H1 (cell line): ENCODE measurements at regions not wholly inside any gene's neighbourhood (a gene's known extent, or its start where the extent isn't known, plus 50 kb on each side); places are given as distances from the start of the nearest gene placed in this dataset.

ENCODE experiments used
- CTCF ChIA-PET: fragments of 300-600 bp; sonication (Branson Sonifier 250); formaldehyde crosslinking; loops from one replicate; lab custom pipeline; 2021; ENCODE audit not compliant: partially characterized antibody; lab: Charles Lee
- POLR2A ChIA-PET: fragments of 300-600 bp; sonication (Branson Sonifier 250); formaldehyde crosslinking; loops from one replicate; lab custom pipeline; 2021; ENCODE audit warnings: inconsistent platforms; ENCODE audit not compliant: partially characterized antibody; lab: Charles Lee
- DNase-seq, 2 experiments: peaks; one replicate each; pipeline versions ENCODE4 v3.0.0 to v3.0.0-alpha.2; 2010 to 2022; ENCODE audit warnings: low spot score in 2 of 2, low read depth in 1 of 2, mixed read lengths in 1 of 2
- FAIRE-seq: peaks from 2 replicates; lab custom pipeline; 2011; peaks lifted over from hg19 to GRCh38; lab: Jason Lieb, UNC
- H2AFZ ChIP-seq: 2 replicates; pipeline ENCODE4 v1.8.1; 2012; ENCODE audit warnings: low read length, inconsistent platforms
- H2AK5ac ChIP-seq: 2 replicates; pipeline ENCODE4 v1.6.1; 2013; ENCODE audit warnings: low read depth, low read length
- H2BK120ac ChIP-seq: replicated peaks from 2 replicates; pipeline ENCODE3; 2013; ENCODE audit warnings: low read depth, low read length, inconsistent platforms
- H2BK12ac ChIP-seq: 2 replicates; pipeline ENCODE4 v1.6.1; 2013; ENCODE audit warnings: low read depth, low read length
- H2BK15ac ChIP-seq: 2 replicates; pipeline ENCODE4 v1.6.1; 2013; ENCODE audit warnings: low read length
- H2BK20ac ChIP-seq: 2 replicates; pipeline ENCODE4 v1.6.1; 2013; ENCODE audit warnings: low read length
- H2BK5ac ChIP-seq: 2 replicates; pipeline ENCODE4 v1.6.1; 2013; ENCODE audit warnings: low read depth, low read length
- H3K14ac ChIP-seq: 2 replicates; pipeline ENCODE4 v1.6.1; 2013; ENCODE audit warnings: inconsistent platforms; ENCODE audit not compliant: insufficient read length
- H3K18ac ChIP-seq: 2 replicates; pipeline ENCODE4 v1.6.1; 2013; ENCODE audit warnings: low read length; ENCODE audit errors: extremely low read depth
- H3K23ac ChIP-seq: 2 replicates; pipeline ENCODE4 v1.6.1; 2013; ENCODE audit warnings: inconsistent platforms; ENCODE audit not compliant: insufficient read length
- H3K23me2 ChIP-seq: 2 replicates; pipeline ENCODE4 v1.6.1; 2013; ENCODE audit warnings: low read depth, low read length
- H3K27ac ChIP-seq: 2 replicates; pipeline ENCODE4 v1.6.1; 2011; ENCODE audit warnings: low read depth, low read length, inconsistent platforms
- H3K27me3 ChIP-seq, 4 experiments: replicated peaks in 1 of 4; 1 replicate in 1 of 4; 2 replicates in 3 of 4; pipeline versions ENCODE4 v1.6.1 to v1.8.1; 2011 to 2013; ENCODE audit warnings: low read length in 3 of 4, mild to moderate bottlenecking in 3 of 4, inconsistent platforms in 2 of 4, mixed read lengths in 2 of 4, moderate library complexity in 1 of 4; ENCODE audit not compliant: control insufficient read depth in 3 of 4, insufficient read depth in 3 of 4; ENCODE audit errors: extremely low read depth in 1 of 4
- H3K36me3 ChIP-seq, 4 experiments: 2 replicates each; pipeline versions ENCODE4 v1.6.1 to v1.8.1; 2011 to 2013; ENCODE audit warnings: mild to moderate bottlenecking in 4 of 4, low read length in 3 of 4, moderate library complexity in 2 of 4, control low read depth in 1 of 4, inconsistent platforms in 1 of 4; ENCODE audit not compliant: insufficient read depth in 4 of 4, control insufficient read depth in 2 of 4
- H3K4ac ChIP-seq: replicated peaks from 2 replicates; pipeline ENCODE3; 2013; ENCODE audit warnings: low read length, low read depth, mixed read lengths, inconsistent platforms; ENCODE audit not compliant: insufficient read length
- H3K4me1 ChIP-seq, 4 experiments: replicated peaks in 1 of 4; 1 replicate in 1 of 4; 2 replicates in 3 of 4; pipeline versions ENCODE4 v1.6.1 to v1.8.1; 2011 to 2013; ENCODE audit warnings: low read length in 3 of 4, inconsistent platforms in 2 of 4, mixed read lengths in 1 of 4; ENCODE audit not compliant: insufficient read depth in 4 of 4, control insufficient read depth in 3 of 4
- H3K4me2 ChIP-seq, 2 experiments: 2 replicates each; pipeline versions ENCODE4 v1.6.1 to v1.8.1; 2011 to 2013; ENCODE audit warnings: low read depth in 2 of 2, low read length in 2 of 2, control low read depth in 1 of 2, inconsistent platforms in 1 of 2, mild to moderate bottlenecking in 1 of 2; ENCODE audit not compliant: insufficient read depth in 1 of 2
- H3K4me3 ChIP-seq, 4 experiments: fragments of 200-600, 300-600 bp in 1 of 4; sonication (generic), shearing (Covaris generic), sonication (Bioruptor Twin) in 1 of 4; 2 replicates each; pipeline versions ENCODE4 v1.5.1 to v1.8.1; 2011 to 2016; ENCODE audit warnings: low read length in 4 of 4, low read depth in 3 of 4, control low read depth in 2 of 4, inconsistent platforms in 2 of 4, mild to moderate bottlenecking in 2 of 4, mixed read lengths in 1 of 4, moderate library complexity in 1 of 4; ENCODE audit not compliant: insufficient read depth in 2 of 4; ENCODE audit errors: extremely low read depth in 1 of 4
- H3K56ac ChIP-seq: replicated peaks from 2 replicates; pipeline ENCODE3; 2013; ENCODE audit warnings: low read depth, mild to moderate bottlenecking, mixed read lengths, low read length, inconsistent platforms; ENCODE audit not compliant: insufficient read length
- H3K79me1 ChIP-seq: 2 replicates; pipeline ENCODE4 v1.6.1; 2013; ENCODE audit warnings: low read depth, low read length, control low read depth
- H3K79me2 ChIP-seq, 2 experiments: 2 replicates each; pipeline versions ENCODE4 v1.6.1 to v1.8.1; 2012 to 2013; ENCODE audit warnings: low read length in 2 of 2, mild to moderate bottlenecking in 2 of 2, inconsistent platforms in 1 of 2; ENCODE audit not compliant: insufficient read depth in 2 of 2, control insufficient read depth in 1 of 2
- H3K9ac ChIP-seq, 4 experiments: replicated peaks in 1 of 4; 1 replicate in 1 of 4; 2 replicates in 3 of 4; pipeline versions ENCODE4 v1.6.1 to v1.8.1; 2011 to 2013; ENCODE audit warnings: low read depth in 3 of 4, low read length in 3 of 4, control low read depth in 2 of 4, mild to moderate bottlenecking in 2 of 4, moderate library complexity in 2 of 4, inconsistent platforms in 1 of 4; ENCODE audit errors: extremely low read depth in 1 of 4
- H3K9me3 ChIP-seq, 2 experiments: 2 replicates each; pipeline versions ENCODE4 v1.6.1 to v1.8.1; 2012 to 2013; ENCODE audit warnings: mild to moderate bottlenecking in 2 of 2, moderate library complexity in 2 of 2, control low read depth in 1 of 2, inconsistent platforms in 1 of 2, low read depth in 1 of 2, low read length in 1 of 2, mixed read lengths in 1 of 2; ENCODE audit not compliant: insufficient read depth in 2 of 2
- H4K20me1 ChIP-seq, 2 experiments: replicated peaks in 1 of 2; 2 replicates each; pipeline versions ENCODE3 to v1.8.1; 2011 to 2013; ENCODE audit warnings: inconsistent platforms in 2 of 2, low read length in 2 of 2, mild to moderate bottlenecking in 1 of 2; ENCODE audit not compliant: insufficient read depth in 2 of 2, control insufficient read depth in 1 of 2
- H4K5ac ChIP-seq: 2 replicates; pipeline ENCODE4 v1.6.1; 2013; ENCODE audit warnings: low read length, low read depth, mixed read lengths, inconsistent platforms; ENCODE audit not compliant: insufficient read length
- H4K8ac ChIP-seq: 2 replicates; pipeline ENCODE4 v1.8.0; 2013; ENCODE audit warnings: mild to moderate bottlenecking, moderate library complexity, low read length, inconsistent platforms; ENCODE audit not compliant: insufficient read depth; ENCODE audit errors: extremely low read depth
- H4K91ac ChIP-seq: replicated peaks from 2 replicates; pipeline ENCODE3; 2013; ENCODE audit warnings: low read length, mixed read lengths, inconsistent platforms; ENCODE audit not compliant: insufficient read length
- EGR1 ChIP-seq: IDR thresholded peaks from 2 replicates; pipeline ENCODE4 v1.6.1; 2011; ENCODE audit warnings: low read depth, low read length, borderline replicate concordance
- HDAC2 ChIP-seq, 2 experiments: fragments of 300-600 bp in 1 of 2; sonication (generic) in 1 of 2; IDR thresholded peaks; 2 replicates each; pipeline ENCODE4 v1.6.1; 2011 to 2012; ENCODE audit warnings: low read depth in 2 of 2, low read length in 2 of 2, mild to moderate bottlenecking in 2 of 2, moderate library complexity in 2 of 2, borderline replicate concordance in 1 of 2, inconsistent platforms in 1 of 2
- HDAC6 ChIP-seq: IDR thresholded peaks from one replicate; pipeline ENCODE4 v1.7.1; 2012; ENCODE audit warnings: low read depth, mild to moderate bottlenecking, inconsistent platforms, low read length, moderate library complexity
- JUND ChIP-seq: IDR thresholded peaks from 2 replicates; pipeline ENCODE4 v1.6.1; 2011; ENCODE audit warnings: mild to moderate bottlenecking, improper control_type of control experiment, low read length
- POLR2A ChIP-seq, 2 experiments: IDR thresholded peaks; 1 replicate in 1 of 2; 2 replicates in 1 of 2; pipeline ENCODE4 v1.6.1; 2011; ENCODE audit warnings: low read depth in 2 of 2, low read length in 2 of 2, mild to moderate bottlenecking in 2 of 2; ENCODE audit errors: control extremely low read depth in 1 of 2
- RAD21 ChIP-seq, 2 experiments: IDR thresholded peaks in 1 of 2; conservative IDR thresholded peaks in 1 of 2; 2 replicates each; pipeline ENCODE4 v1.6.1; 2011; ENCODE audit warnings: low read depth in 2 of 2, low read length in 2 of 2, improper control_type of control experiment in 1 of 2, inconsistent platforms in 1 of 2, mild to moderate bottlenecking in 1 of 2, moderate library complexity in 1 of 2
- RXRA ChIP-seq: IDR thresholded peaks from 2 replicates; pipeline ENCODE4 v1.6.1; 2011; ENCODE audit warnings: low read depth, mild to moderate bottlenecking, low read length, moderate library complexity; ENCODE audit not compliant: insufficient read depth
- SIN3A ChIP-seq, 2 experiments: IDR thresholded peaks in 1 of 2; conservative IDR thresholded peaks in 1 of 2; 2 replicates each; pipeline ENCODE4 v1.6.1; 2011 to 2012; ENCODE audit warnings: low read length in 2 of 2, improper control_type of control experiment in 1 of 2, low read depth in 1 of 2, mild to moderate bottlenecking in 1 of 2
- TCF12 ChIP-seq: IDR thresholded peaks from 2 replicates; pipeline ENCODE4 v1.6.1; 2011; ENCODE audit warnings: low read depth, mild to moderate bottlenecking, low read length
- WGBS, 2 experiments: shearing (Covaris generic) in 1 of 2; methylation state at CpG; one replicate each; pipeline versions ENCODE4 v1.1.6 to v1.1.7; 2013 to 2015; ENCODE audit warnings: low lambda C conversion rate in 2 of 2, mixed read lengths in 2 of 2, inconsistent platforms in 1 of 2, low coverage in 1 of 2, missing lambda C conversion rate in 1 of 2; ENCODE audit not compliant: insufficient replicate concordance in 2 of 2, insufficient coverage in 1 of 2, insufficient read length in 1 of 2; ENCODE audit errors: extremely low coverage in 1 of 2, missing lambda C conversion rate in 1 of 2; 5-methylcytosine and 5-hydroxymethylcytosine counted together
- TF ChIP-seq, protein P1 (sequence below): IDR thresholded peaks from 2 replicates; pipeline ENCODE4 v1.6.1; 2012; ENCODE audit warnings: inconsistent platforms
- TF ChIP-seq, protein P2 (sequence below), 3 experiments: IDR thresholded peaks; 1 replicate in 2 of 3; 2 replicates in 1 of 3; pipeline versions ENCODE4 v1.5.1 to v1.6.1; 2011; ENCODE audit warnings: low read length in 3 of 3, mild to moderate bottlenecking in 3 of 3, inconsistent platforms in 2 of 3, low read depth in 1 of 3, moderate library complexity in 1 of 3; ENCODE audit not compliant: insufficient read depth in 1 of 3; ENCODE audit errors: control extremely low read depth in 1 of 3

DNA sequence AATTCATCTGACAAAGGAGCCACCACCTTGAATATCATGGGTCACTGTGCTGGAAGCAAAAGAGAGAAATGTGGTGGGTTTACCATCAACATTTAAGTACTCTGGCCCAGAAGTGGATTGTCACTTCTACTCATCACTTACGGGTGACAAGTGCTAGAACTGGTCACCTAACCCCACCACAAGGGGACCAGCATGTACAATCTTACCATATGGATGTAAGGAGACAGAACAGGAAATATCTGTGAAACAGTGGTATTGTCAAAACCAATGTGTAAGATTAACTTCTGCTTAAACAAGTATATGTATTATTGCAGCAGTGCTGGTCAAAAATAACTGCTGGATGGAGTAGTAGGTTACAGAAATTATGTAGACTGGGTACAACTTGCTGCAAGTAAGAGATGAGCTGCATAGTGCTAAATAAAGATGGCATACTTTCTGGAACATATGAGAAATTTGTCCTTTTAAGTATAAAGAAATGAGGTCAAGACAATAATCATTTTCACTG, 171.8 kb downstream of the POTEB3 start:
- Histone ChIP-seq H3K23ac (no peak overlapping the region), H3K4me2 (no peak overlapping the region), H4K5ac (no peak overlapping the region), H2BK120ac (no peak overlapping the region), H3K79me2 (no peaks in the 10 kb centered on the region), H3K9me3 (peaks cover 21 to 24% of the 10 kb centered on the region in 2 experiments), H2BK20ac (no peak overlapping the region), H3K9ac (no peak overlapping the region), H2BK12ac (no peak overlapping the region), H3K18ac (no peak overlapping the region), H2AK5ac (no peak overlapping the region), H4K91ac (no peak overlapping the region), H3K4me1 (no peaks in the 10 kb centered on the region), H4K20me1 (no peaks in the 10 kb centered on the region), H3K27me3 (no peaks in the 10 kb centered on the region), H3K14ac (no peak overlapping the region), H3K27ac (no peak overlapping the region), H2AFZ (no peak overlapping the region), H3K23me2 (no peaks in the 10 kb centered on the region), H3K36me3 (no peaks in the 10 kb centered on the region), H2BK5ac (no peak overlapping the region), H4K8ac (no peak overlapping the region), H3K56ac (no peak overlapping the region), H3K4me3 (no peak overlapping the region), H3K79me1 (no peaks in the 10 kb centered on the region), H2BK15ac (no peak overlapping the region), H3K4ac (no peak overlapping the region)
- 91% methylated on average over 1 of the region's 1 CpG; no CpG with 5 or more reads in 1 of the 2 experiments for WGBS, 2 experiments
- DNase-seq: no peak
- CTCF ChIA-PET: no interaction called here
- POLR2A ChIA-PET: no interaction called here
- no peak for FAIRE-seq
- TF ChIP-seq EGR1: no peak
- TF ChIP-seq HDAC6: no peak
- TF ChIP-seq, protein P1, sequence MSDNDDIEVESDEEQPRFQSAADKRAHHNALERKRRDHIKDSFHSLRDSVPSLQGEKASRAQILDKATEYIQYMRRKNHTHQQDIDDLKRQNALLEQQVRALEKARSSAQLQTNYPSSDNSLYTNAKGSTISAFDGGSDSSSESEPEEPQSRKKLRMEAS: no peak
- no peak for TF ChIP-seq POLR2A (IDR thresholded peaks at IDR 0.05; ENCODE audit: control extremely low read depth in 1 of 2, low read depth in 2 of 2, low read length in 2 of 2)
- no peak for TF ChIP-seq RXRA
- TF ChIP-seq SIN3A (conservative IDR thresholded peaks at IDR 0.05 in 1 of 2, IDR thresholded peaks at IDR 0.05 in 1 of 2; ENCODE audit: low read depth in 1 of 2, low read length in 2 of 2): no peak
- TF ChIP-seq, protein P2, sequence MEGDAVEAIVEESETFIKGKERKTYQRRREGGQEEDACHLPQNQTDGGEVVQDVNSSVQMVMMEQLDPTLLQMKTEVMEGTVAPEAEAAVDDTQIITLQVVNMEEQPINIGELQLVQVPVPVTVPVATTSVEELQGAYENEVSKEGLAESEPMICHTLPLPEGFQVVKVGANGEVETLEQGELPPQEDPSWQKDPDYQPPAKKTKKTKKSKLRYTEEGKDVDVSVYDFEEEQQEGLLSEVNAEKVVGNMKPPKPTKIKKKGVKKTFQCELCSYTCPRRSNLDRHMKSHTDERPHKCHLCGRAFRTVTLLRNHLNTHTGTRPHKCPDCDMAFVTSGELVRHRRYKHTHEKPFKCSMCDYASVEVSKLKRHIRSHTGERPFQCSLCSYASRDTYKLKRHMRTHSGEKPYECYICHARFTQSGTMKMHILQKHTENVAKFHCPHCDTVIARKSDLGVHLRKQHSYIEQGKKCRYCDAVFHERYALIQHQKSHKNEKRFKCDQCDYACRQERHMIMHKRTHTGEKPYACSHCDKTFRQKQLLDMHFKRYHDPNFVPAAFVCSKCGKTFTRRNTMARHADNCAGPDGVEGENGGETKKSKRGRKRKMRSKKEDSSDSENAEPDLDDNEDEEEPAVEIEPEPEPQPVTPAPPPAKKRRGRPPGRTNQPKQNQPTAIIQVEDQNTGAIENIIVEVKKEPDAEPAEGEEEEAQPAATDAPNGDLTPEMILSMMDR (IDR thresholded peaks at IDR 0.05; ENCODE audit: control extremely low read depth in 1 of 3, insufficient read depth in 1 of 3, low read depth in 1 of 3, low read length in 3 of 3): no peak
- TF ChIP-seq TCF12: no peak
- TF ChIP-seq HDAC2 (IDR thresholded peaks at IDR 0.05; ENCODE audit: borderline replicate concordance in 1 of 2, low read depth in 2 of 2, low read length in 2 of 2): no peak
- no peak for TF ChIP-seq JUND
- TF ChIP-seq RAD21 (IDR thresholded peaks at IDR 0.05 in 1 of 2, conservative IDR thresholded peaks at IDR 0.05 in 1 of 2; ENCODE audit: low read depth in 2 of 2, low read length in 2 of 2): no peak
